ENCODE measurements at regions not wholly inside any gene's neighbourhood (a gene's known extent, or its start where the extent isn't known, plus 50 kb on each side); places are given as distances from the start of the nearest gene placed in this dataset.

GRCh38 chr3:178485756-178486155 lies 50.5 kb upstream of the KCNMB2 start:
- Mint-ChIP-seq H3K27ac (no peak overlapping the region), H3K36me3 (ENCODE audit: insufficient read depth in 2 of 2) (no peaks in the 10 kb centered on the region), H3K27me3 (ENCODE audit: low read depth) (peaks cover 9% of the 10 kb centered on the region), H3K4me1 (ENCODE audit: low read depth) (no peaks in the 10 kb centered on the region), H3K9me3 (no peaks in the 10 kb centered on the region), H3K4me3 (no peak overlapping the region)
- ATAC-seq (replicated peaks in 1 of 2) (no peak), DNase-seq (no peak)

Measured in activated T-cell treated with anti-CD3 and anti-CD28 coated beads, Interleukin-2, amount 50 U/mL, for 72 hours (primary cell).